ENCODE measurements at regions not wholly inside any gene's neighbourhood (a gene's known extent, or its start where the extent isn't known, plus 50 kb on each side); places are given as distances from the start of the nearest gene placed in this dataset.

DNA sequence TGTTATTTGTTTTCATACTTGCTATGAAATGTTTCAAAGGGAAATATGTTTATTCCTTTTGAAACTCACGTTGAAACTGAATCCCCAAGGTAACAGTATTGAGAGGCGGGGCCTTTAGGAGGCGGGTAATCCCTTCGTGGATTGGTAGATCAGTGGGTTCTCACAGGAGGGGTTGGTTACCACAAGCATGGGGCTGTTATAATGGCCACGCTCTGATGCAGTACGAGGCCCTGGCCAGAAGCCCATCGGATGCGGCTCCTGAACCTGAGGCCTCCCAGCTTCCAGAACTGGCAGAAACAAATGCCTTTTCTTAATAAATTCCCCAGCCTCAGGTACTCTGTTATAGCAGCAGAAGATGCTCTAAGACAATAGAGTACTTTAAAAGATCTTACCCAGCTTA is 135.7 kb downstream of the ASB1 start:
- no peak for DNase-seq

DNA sequence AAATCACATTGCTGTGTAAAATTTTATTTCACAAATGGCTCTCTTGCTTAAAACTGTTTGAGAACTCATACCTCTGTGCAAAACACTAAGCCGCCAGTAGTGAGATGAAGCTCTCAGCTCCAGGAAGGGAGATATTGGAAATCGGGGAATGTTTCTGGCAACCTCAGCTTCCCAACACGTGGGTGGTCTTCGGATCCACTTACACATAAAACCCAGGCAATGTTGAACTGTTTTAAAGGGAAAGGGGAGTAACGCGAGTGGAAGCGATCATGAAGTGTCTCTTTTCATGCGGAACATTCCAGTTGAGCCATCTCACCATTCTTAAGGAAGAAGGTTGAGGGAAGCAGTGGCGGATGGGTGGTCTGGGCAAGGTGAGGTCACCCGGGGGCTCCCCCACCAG is 136.8 kb downstream of the ASB1 start:
- DNase-seq, result no peak

DNA sequence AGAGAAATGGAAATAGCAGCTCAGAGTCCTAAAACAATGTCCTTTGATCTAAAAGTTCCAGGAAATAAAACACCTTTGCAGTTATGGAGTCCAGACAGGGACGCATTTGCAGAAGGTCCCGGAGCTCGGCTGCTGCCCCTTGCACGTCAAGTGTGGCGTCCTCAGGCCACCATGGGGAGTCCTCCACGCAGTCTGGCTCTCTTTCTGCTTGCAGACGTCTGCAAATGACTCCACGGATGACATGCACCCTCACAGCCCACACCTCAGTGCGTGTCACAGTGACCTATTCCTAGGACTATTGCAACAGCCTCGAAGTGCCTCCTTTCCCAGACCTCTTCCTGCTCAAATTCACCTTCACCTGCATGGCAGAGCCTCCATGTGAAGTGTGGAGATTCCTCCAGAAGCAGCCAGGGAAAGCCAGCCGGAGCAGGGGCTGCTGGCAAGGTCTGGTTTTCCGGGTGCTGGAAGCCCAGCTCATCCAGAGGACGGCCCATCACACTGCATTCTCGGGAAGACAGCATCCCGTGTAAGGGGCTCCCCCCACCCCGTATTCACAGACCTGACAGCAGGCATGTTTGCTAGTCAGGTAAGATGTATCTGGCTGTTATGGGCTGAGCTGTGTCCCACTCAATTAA is 137.7 kb downstream of the ASB1 start:
- no peak for DNase-seq

DNA sequence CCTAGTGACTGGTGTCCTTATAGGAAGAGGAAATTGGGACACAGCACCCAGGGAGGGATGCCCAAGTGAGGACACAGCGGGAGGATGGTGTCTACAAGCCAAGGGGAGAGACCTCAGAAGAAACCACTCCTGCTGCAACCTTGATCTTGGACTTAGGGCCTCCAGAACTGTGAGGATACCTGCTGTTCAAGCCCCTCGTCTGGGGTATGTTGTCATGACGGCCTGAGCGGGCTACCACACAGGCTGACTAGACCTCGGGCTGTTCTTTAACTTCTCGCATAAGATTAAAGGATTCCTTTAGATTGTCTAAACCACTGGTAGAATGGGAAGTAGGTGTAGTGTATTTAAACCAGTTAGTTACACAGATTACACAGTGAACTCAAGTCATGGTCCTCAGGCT is 138.3 kb downstream of the ASB1 start:
- DNase-seq, result no peak

DNA sequence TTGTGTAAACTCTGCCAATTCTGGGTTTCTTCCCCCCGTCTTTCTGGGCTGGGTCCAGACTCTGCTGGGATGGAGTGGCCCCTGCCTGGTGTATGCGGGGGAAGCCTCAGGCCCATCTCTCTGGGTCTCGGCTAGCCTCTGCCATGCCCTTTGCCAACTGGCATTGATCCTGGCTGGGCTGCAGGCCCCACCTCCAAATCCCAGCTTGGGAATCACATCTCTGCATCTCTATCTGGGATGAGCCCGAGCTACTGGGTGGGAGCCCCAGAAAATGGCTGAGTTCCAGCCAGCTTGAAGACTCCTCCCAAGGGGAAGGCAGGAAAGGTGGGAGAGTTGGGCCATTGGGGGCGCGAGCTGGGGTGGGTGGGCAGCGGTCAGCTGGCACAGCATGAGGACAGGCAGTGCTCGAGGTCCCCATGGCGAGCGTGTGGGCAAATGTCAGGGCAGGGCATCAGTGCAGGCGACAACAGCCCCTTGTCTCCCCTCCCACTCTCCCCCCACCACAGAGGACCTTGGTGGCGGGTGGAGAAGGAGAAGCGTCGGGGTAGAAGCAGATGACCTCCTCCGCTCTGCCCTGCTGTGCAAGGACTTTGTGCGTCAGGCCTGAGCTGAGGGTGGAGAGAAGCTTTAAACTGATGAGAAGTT is 139.4 kb downstream of the ASB1 start:
- DNase-seq, result no peak

DNA sequence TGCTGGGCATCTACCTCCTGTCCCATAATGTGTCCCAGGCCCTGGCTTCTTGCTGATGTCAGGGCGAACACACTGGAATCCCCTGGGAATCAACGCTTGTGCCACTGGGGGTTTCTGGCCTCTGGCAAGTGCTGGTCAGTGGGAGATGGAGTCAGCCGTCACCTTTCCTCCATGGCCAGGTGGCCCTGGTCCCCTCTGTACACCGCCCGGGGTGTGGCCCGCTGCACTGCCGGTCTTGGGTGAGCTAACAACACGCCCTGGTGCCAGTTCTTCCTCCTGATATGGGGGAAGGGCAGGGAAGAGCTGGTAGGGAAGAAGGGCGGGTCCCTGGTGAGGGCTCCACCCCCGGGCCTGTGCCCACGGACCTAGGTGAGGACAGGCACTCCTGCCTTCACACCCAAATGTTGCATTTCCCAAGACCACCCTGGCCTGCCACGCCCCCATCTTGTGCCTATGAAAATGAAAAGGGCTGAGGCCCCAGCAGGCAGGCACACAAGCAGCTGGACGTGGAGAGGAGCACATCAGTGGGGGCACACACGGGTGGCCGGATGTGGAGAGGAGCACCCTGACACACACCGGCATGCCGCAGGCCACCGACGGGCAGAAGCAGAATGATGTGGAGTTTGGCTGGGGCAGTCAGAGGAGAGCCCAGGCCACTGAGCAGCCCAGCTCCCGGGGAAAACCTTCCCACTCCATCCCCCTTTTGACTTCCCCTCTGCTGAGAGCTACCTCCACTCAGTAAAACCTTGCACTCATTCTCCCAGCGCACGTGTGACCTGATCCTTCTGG is 140.5 kb downstream of the ASB1 start:
- DNase-seq, result no peak

DNA sequence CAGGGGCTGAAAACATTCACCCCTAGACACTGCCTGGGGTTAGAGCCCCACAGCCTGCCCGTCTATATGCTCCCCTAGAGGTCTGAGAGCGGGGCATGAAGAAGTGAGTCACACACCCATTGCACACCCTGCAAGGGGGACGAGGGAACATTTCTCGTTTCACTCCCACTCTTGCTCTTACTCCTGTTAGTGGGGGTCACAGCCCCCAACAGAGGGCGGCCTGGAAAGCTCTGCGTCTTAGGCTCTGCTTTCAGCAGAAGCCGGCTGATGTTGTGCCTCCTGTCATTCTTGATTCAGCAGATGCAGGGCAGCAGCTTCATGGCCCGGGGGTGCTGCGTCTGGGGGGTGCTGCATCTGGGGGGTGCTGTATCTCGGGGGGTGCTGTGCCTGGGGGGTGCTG is 141.3 kb downstream of the ASB1 start:
- no peak for DNase-seq

DNA sequence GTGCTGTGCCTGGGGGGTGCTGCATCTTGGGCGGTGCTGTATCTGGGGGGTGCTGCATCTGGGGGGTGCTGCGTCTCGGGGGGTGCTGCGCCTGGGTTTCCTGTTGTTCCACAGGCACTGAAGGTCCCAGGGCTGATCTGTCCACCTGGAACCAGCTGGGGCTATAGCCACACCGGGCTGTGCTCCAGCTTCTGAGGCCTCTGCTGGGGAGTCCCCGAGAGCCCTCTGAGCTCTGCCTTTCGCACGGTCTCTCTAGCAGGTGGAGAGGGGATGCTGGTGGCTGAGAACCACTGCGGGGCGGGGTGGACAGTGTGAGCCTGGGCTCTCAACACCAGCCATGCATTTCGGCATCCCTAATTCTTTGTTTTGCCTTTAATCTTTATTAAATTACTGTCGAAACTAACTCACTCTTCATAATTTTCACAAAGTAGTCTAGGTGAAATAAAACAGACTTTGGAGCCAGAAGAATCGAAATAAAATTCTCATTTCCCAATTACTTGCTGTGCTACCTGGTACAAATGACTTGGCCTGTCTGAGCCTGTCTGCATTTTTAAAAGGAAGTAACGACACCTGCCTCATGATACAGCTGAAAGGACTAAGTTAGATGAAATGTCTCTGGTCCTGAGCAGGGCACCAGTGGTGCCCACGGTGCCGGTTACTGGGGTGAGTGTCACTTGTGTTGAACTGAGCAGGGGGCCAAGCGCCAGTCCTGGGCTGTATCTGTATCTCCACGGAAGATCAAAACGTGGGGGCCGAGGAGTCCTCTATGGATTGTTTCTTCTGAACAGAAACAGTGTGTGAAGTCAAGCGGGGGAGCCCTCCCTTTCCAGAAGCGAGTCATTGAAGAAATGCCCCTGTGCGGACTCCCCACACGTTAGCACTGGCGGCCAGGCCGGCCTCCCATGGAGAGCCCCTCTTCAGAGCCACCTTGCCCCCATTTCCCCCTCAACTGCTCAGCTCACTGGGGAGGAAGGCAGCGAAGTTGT is 142.0 kb downstream of the ASB1 start:
- no peak for DNase-seq

DNA sequence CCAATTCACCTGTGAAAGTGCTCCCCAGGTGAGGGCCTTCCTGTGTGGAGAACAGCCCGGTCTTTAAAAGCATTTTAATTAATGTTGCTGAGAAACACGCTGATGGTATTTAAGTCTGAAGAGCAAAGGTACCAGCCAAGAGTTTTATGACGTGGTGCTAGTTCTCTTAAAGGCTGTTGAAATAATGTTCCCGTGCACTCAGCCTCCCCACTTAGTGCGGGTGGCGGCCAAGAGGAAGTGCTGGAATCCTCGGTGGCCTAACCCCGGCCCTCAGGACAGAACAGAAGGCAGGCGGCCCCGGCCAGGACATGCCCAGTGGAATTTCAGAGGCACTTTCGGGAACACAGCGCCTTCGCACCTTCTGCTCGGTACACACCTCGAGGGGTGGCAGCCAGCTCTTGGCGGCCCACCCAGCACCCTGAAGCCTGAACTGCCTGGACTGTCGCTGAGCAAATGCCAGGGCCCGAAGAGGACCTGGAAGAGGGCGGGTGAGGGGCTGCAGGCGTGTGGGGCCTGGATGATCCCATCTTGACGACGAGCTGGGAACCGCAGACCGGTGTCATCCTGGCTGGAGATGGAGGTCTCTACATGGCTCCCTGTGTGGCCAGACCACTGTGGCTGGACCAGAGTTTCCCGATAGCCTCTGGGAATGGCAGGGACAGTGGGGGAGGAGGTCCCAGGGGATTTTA is 142.9 kb downstream of the ASB1 start:
- DNase-seq, result no peak

DNA sequence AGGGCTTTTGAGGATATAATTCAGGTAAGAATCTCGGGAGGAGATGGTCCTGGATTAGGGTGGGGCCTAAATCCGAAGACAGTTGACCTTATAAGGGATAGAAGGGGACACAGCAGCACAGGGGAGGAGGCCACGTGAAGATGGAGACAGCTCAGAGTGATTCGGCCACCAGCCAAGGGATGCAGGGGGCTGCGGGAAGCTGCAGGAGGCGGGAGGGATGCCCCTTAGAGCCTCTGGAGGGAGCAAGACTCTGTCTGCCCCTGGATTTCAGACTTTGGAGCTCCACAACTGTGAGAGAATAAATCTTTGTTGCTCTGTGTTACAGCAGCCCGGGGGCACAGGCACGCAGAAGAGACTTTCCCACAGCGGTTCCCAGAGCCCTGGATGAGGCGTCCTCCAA is 143.7 kb downstream of the ASB1 start:
- no peak for DNase-seq

DNA sequence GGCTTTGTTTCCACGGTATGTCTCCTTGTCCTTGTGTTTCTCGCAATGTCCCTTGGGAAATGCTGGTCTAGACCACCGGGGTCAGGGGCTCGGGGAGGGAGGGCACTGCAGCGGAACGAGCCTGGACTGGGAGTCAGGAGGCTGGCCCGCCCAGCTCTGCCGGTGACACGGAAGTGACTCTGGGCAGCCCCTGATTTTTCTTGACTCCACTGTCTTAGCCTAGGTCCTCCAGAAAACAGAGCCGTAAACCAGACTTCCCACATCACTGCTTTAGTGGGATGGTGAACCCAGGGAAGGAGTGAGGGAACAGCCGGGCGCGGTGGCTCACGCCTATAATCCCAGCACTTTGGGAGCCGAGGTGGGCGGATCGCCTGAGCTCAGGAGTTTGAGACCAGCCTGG is 144.2 kb downstream of the ASB1 start:
- DNase-seq, result no peak

DNA sequence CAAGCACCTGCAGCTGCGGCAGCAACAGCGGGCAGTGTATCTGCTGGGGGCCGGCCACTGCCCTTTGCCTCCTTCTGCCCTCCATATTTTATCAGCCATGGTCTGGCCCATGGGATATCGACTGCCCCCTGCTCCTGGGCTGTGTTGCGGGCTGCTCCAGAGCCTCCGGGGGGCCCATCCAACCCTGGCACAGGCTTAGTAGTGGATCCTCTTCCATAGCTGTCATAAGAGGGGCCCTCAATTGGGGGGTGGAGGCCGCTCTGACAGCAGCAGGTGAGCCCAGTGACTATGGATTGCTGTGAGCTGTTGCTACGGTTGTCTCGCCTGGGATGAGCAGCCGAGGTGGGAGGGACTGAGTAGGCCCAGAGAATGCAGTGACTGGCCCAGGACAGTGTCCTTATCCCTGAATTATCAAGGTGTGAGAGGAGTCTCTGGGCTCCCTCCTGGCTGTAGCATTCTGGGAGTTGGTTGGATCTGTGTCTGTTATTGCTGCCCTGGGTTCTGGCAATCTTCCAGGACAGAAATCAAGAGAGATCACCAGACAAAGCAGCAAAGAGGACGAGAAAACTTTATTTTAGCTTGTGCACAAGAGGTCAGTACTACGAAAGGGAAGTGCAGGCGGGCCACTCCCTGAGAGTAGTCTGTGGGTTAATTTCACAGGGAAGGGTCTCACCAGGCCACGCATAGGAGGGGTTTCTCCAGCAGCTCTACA is 145.1 kb downstream of the ASB1 start:
- no peak for DNase-seq

DNA sequence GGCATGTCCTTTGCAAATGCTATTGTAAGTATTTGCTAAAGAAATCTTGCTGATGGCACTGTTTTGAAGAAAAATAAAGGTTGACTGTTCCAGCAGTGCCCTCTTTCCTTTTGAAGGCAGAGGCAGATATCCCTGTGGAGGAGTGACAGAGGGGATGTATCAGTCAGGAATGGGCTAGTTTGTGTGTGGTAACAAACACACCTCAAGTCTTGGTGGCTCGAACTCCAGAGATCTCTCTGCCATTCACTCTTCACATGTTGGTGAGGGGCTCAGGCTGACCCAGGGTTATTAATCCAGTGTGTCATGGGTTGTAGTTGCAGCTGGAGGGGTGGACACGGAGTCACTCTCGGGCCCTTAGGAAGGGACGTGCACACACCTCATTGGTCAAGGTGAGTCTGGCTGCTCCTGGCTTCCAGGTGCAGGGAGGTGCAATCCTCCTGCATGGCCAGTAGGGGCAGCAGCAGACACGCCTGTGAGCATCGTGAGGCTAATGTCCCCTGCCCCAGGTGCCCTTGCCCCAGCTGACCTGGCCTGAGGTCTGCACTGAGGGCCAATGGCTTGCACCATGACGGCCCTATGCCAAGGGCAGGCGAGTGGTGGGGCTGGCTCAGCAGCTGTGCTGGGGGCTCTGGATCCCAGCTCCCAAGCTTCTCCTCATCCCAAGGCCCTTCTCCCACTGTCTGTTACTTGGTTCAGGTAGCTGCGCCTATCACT is 146.5 kb downstream of the ASB1 start:
- DNase-seq, result no peak

DNA sequence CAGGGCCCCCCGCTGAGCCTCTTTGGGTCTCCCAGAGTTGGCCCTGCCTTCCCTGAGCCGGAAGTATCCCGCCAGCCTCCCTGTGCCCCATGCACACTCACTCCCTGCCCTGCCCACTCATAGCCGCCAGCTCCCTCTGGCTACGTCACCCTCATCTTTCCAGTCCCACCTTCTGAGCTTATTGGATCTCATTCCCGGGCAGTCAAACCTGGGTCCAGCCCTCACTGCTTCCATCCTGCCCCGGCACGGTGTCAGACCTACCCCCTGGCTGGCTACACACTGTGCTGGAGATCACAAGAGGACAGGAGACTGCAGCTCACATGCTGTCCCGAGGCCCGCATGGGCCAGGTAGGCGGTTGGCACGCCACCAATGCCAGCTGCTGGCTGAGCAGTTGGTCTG is 147.2 kb downstream of the ASB1 start:
- DNase-seq, result no peak

DNA sequence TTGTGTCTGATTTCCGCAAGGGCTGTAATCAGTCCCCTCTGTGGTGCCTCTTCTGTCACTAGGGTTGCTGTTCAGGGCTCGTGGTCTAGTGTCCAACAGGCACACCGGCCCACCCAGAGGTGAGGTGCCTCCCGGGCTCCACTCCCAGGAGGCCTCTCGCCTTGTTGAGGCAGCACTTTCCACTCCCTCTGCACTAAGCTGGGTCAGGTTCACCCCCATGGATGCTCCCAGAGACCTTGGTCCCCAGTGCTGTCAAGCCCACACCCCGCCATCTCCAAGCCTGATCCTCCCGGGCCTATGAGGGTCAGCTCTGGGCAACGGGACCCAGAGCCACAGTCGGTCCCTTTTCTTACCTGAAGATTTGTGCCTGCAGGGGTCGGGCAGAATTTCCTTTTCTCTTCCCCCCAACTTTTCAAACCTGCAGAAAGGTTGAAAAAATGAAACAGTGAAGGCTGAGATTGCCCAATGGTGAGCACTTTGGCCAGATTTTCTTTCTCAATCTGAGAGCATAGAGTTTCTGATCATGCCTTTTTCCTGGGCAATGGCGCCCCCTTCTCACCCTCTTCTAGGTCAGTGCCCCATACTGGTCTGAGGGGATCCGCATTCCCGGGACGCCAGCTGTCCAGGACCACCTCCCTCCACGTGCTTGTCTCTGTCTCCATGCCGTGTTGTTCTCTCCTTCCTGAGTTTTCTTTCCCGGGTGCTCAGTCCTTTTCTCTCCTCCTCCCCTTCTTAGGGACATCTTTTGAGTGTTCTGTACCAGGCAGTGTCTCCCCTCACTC is 148.0 kb downstream of the ASB1 start:
- no peak for DNase-seq

DNA sequence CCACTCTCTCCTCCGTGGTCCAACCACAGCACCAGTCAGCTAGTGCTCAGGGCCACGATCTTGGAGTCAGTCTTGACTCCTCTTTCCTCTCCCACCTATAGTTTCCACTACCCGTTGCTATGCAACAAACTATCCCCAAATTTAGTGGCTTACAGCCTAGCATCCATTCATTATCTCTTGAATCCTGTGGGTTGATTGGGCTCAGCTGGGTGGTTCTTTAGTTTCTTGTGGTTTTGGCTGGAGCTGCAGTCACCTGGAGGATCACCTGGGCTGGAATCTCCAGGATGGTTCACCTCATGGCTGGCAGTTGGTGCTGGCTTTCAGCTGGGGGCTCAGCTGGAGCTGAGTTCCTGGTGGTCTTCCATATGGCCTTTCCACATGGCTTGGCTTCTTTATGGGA is 149.9 kb downstream of the ASB1 start:
- no peak for DNase-seq

DNA sequence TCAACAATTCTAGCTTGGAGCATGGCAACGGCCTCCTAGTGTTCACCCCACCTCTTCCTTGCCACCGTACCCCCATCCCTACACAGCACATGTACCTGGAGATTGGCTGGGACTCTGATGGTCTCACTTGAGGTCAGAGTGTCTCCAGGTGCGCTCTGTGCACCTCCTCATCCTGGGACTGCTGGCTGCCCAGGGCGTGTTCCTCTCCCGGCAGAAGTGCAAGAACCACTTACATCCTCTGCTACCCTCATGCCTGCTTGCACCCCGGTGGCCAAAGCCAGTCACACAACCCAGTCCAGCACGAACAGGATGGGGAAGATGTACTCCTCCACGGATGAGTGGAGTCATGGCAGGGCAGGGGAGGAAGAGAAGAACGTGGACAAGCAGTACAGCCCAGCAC is 151.5 kb downstream of the ASB1 start:
- DNase-seq, result no peak

DNA sequence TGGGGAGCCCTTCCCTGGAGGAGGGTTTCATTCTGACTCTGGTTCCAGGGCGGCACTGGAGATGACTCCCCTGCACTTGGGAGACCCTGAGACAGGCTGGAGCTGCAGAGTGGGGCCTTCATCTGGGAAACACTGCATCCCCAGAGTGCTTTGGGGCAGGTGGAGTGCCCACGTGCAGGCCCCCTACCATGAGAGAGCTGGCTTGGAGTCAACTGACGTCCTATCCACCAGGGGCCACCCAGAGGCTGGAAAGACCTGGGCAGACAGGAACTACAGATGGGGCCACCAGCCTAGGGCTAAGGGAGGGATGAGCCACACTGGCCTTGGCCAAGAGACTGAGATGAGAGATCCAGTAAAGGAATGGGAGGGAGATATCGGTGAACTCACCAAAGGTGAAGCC is 153.8 kb downstream of the ASB1 start:
- no peak for DNase-seq

DNA sequence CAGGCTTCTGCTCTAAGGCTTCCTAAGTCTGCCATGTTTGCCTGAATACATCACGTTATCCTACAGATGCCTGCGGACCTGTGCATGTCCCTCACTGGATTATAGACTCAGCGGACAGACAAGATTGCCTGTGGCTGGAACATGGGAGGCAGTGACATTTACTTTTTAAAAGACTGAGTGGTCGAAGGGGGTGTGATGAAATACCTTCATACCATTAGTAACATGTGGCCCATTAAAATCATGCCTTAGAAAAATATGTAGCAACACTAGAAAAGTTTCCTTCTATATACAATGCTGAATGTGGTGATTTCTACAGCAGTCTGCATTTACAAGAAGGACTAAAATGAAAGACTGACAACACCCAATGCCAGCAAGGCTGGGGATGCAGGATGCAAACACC is 154.4 kb downstream of the ASB1 start:
- DNase-seq, result no peak

DNA sequence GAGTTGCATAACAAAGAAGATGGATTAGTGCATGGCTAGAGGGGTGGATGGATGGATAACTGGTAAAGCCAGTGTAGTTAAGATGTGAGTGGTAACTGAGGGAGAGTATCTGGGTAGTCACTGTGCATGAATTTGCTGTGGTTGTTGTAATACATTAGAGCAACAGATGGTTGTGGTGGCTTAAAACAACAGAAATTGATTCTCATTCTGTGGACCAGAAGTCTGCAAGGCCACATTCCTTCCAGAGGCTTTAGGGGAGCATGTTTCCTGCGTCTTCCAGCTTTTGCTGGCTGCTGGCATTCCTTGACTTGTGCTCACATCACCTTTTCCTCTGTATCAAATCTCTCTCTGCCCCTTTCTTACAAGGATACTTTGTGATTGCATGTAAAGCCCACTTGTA is 155.4 kb downstream of the ASB1 start:
- no peak for DNase-seq
